D341Med (cell line): ENCODE measurements at regions not wholly inside any gene's neighbourhood (a gene's known extent, or its start where the extent isn't known, plus 50 kb on each side); places are given as distances from the start of the nearest gene placed in this dataset.
"Not testable (repeated sequence)": the region's sequence is repeated elsewhere in the genome, so short reads cannot be mapped to it uniquely, and the experiment has no call there.

ENCODE experiments used
- DNase-seq: peaks from one replicate; pipeline ENCODE4 v3.0.0; 2012; ENCODE audit warnings: low spot score

GRCh38 chr3:80734920-80735319 lies 967.1 kb upstream of the ROBO1 start:
- no peak for DNase-seq

DNA sequence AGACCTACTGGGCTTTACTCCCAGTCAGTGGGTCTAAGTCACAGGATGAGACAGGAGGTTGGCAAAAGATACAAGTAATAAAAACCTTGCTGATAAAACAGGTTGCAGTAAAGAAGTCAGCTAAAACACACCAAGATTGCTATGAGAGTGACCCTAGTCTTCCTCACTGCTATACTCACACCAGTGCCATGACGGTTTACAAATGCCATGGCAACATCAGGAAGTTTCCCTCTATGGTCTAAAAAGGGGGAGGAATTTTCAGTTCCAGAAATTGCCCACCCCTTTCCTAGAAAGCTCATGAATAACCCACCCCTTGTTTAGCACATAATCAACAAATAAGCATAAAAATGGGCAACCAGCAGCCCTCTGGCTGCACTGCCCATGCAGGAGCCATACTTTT lies 966.7 kb upstream of the ROBO1 start:
- no peak for DNase-seq

- DNase-seq: no peak
These were observed 965.9 kb upstream of the ROBO1 start for GRCh38 chr3:80733522-80734176.

DNA sequence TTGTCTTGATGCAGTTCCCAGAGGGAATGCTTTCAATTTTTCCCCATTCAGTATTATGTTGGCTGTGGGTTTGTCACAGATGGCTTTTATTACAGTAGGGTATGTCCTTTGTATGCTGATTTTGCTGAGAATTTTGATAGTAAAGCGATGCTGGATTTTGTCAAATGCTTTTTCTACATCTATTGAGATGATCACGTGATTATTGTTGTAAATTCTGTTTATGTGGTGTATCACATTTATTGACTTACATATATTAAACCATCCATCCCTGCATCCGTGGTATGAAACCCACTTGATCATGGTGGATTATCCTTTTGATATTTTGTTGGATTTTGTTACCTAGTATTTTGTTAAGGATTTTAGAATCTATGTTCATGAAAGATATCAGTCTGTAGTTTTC lies 959.8 kb upstream of the ROBO1 start:
- not testable (repeated sequence) for DNase-seq

GRCh38 chr3:80709597-80710322 lies 942.0 kb upstream of the ROBO1 start:
- not testable (repeated sequence) for DNase-seq

DNA sequence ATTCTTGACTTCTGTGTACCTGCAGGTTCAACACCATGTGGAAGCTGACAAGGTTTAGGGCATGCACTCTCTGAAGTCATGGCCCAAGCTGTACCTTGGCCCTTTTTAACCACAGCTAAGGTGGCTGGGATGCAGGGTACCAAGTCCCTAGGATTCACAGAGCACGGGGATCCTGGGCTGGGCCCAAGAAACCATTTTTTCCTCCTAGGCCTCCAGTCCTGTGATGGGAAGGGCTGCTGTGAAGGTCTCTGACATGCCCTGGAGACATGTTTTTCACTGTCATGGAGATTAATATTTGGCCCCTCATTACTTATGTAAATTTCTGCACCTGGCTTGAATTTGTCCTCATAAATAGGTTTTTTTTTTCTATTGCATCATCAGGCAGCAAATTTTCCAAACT lies 937.5 kb upstream of the ROBO1 start:
- no peak for DNase-seq

- no peak for DNase-seq
These were observed 933.6 kb upstream of the ROBO1 start for GRCh38 chr3:80701349-80701748.

DNA sequence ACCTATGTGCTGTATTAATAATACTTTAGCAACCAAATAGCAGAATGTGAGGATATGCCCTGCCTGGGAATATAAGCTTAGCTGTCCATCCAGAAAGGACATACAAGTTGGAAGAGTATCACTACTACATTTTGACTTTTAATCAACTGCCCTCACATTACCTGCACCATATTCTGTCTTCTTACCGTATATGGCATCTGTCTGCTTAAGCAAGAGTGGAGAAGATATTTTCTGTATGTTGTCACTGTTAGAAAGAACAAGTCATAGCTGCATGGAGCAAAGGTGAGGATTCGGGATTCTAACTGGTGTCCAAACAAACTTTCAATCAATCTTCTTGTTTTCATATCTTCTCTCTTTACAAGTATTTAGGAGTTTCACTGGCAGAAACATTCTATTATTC lies 929.5 kb upstream of the ROBO1 start:
- DNase-seq: no peak

GRCh38 chr3:80696280-80696679 lies 928.5 kb upstream of the ROBO1 start:
- DNase-seq: no peak

DNA sequence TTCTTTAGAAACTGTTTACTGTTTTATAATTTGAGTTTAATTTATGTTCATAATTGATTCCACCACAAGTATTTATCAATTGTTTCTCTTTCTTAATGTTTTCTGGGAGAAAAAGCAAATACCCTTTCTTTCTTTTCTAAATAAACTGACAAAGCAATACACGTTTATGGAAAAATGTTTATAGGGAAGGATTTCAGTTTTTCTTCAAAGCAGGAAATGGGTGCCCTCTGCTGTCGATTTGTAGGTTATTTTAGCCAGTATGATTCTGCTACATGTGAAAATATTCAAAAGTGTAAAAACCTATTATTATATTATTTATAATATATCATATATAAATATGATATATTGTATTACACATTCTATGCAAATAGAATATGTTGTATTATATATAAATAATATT lies 921.0 kb upstream of the ROBO1 start:
- peak; percentile 17 for DNase-seq

DNA sequence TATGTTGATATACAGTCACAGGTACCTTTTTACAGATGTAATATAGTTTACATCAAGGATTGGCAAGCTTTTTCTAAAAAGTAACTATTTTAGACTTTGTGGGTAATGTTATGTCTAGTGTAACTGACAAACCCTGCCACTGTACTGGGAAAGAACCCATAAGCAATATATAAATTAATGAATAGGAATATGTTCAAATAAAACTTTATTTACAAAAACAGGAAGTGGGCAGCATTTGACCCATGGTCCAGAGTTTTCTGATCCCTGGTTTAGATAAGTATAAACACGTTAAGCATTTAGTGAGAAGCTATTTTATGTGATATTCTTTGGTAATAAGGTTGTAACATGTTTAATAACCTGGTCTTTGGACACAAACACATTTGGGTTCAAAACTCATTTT lies 915.2 kb upstream of the ROBO1 start:
- DNase-seq: no peak

- DNase-seq: no peak
These were observed 914.4 kb upstream of the ROBO1 start for GRCh38 chr3:80682235-80682634.

GRCh38 chr3:80677796-80678195 lies 910.0 kb upstream of the ROBO1 start:
- DNase-seq: no peak

DNA sequence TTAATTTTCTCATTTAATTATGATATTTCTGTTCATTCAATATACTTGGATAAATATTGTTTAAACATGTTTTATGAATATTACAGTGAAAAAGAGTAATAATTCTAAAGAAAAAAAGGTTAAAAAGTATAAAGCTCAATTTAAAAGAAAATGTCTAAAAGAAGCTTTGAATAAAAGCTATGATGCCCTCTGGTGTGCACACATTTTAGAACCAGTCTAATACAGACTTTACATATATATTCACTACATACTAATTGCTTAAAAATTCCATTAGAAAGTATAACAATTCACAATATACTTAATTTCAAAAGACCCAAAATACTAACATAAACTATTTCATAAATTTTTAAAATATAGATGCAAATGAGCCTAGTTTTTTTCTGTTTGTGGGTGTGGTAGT lies 909.1 kb upstream of the ROBO1 start:
- no peak for DNase-seq

DNA sequence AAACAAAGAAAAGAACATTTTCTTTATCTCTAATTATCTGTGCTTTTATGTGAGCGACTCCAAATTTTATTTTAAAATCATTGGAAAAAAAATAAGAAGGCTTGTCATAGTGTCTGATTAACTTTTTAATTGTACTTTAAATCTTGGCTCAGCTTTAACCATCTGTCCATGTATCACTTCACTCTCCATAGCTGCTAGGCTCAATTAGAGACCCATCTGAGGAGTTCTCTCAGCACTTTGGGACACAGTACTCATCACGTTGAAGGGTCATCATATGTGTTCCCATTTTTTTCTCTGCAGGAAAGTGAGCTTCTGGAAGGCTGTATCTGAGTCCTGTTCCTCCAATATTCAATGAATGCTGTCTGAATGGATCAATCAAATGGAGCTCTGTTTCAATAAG lies 908.5 kb upstream of the ROBO1 start:
- DNase-seq: no peak

GRCh38 chr3:80675790-80676189 lies 908.0 kb upstream of the ROBO1 start:
- DNase-seq: no peak

DNA sequence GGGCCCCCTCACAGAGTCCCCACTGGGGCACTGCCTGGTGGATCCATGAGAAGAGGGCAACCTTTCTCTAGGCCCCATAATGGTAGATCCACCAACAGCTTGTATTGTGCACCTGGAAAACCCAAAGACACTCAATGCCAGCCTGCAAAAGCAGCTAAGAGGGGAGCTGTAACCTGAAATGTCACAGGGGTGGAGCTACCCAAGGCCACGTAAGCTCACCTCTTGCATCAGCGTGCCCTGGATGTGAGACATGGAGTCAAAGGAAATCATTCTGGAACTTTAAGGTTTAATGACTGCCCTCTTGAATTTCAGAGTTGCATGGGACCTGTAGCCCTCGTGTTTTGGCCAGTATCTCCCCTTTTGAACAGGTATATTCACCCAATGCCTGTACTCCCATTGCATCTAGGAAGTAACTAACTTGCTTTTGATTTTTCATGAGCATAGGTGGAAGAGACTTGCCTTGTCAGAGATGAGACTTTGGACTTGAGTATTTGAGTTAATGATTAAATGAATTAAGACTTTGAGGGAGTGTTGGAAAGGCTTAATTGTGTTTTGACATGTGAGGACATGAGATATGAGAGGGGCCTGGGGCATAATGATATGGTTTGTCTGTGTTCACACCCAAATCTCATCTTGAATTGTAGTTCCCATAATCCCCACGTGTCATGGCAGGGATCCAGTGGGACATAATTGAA lies 900.9 kb upstream of the ROBO1 start:
- no peak for DNase-seq

DNA sequence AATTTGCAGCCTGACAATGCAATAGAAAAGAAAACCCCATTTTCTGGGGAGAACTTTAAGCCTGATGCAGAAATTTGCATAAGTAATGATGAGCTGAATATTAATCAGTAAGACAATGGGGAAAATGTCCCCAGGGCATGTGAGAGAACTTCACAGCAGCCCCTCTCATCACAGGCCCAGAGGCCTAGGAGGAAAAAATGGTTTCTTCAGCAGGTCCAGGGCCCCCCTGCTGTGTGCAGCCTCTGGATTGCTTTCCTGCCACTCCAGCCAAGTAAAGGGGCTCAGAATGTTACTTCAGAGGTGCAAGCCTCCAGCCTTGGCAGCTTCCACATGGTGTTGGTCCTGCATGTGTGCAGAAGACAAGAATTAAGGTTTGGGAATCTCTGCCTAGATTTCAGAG lies 900.3 kb upstream of the ROBO1 start:
- DNase-seq: no peak

DNA sequence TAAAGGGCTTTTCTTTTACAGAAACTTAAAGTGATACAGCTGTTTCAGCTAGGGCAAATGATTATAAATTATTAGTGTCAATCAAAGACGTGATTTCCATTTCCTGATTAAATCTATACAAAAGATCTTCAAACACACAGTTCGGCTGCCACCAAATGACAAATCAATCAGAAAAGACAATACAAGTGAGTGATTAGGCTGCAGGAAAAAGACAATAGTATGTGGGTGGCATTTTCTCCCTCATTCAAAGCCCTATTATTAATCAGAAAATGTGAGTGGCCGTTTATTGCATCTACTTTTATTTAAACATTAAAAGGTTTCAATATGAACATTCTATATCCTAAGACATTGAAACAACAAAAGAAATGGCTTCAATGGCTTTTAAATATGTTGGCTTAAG lies 895.6 kb upstream of the ROBO1 start:
- no peak for DNase-seq

DNA sequence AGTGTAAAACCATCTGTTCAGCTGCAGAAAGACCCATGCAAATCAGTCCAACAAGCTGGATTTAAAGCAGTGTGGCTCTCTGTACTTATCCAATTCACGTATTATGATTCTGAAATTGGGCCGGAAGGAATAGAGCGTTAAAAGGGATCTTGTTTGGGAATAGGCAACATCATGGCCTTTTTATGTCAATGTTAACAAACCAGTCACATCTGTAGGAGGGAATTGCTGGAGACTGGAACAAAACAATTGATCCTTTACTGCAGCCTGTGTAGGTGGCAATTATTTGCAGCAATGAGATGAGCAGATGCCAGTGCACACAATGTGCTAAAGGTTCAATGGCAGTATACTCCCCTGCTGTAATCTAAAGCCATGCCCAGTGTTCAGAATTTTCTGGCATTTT lies 887.4 kb upstream of the ROBO1 start:
- DNase-seq: peak; percentile 27

DNA sequence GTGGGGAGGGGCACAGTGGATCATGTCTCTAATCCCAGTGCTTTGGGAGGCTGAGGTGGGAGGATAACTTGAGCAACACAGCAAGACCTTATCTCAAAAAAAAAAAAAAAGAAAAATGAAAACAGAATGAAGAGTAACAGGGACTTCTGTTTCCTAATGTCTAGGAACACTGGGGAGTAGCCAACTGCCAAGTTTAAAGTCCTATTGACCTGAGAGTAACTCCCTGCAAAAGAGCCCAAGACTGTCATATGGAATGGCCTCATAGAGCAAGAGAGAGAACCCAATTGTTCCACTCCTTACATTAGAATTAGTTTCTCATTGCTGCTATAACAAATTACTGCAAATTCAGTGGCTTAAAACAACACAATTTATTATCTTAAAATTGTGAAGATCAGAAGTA lies 881.4 kb upstream of the ROBO1 start:
- DNase-seq: no peak

- peak; percentile 24 for DNase-seq
These were observed 875.6 kb upstream of the ROBO1 start for GRCh38 chr3:80643421-80643820.
